GM18861 (cell line): ENCODE measurements at regions not wholly inside any gene's neighbourhood (a gene's known extent, or its start where the extent isn't known, plus 50 kb on each side); places are given as distances from the start of the nearest gene placed in this dataset.
"Not testable (repeated sequence)": the region's sequence is repeated elsewhere in the genome, so short reads cannot be mapped to it uniquely, and the experiment has no call there.

Source experiments
- ATAC-seq: cut with Tn5 transposase; IDR thresholded peaks from one replicate; pipeline ENCODE4 v1.9.1; 2021; ENCODE audit not compliant: unreplicated experiment

DNA sequence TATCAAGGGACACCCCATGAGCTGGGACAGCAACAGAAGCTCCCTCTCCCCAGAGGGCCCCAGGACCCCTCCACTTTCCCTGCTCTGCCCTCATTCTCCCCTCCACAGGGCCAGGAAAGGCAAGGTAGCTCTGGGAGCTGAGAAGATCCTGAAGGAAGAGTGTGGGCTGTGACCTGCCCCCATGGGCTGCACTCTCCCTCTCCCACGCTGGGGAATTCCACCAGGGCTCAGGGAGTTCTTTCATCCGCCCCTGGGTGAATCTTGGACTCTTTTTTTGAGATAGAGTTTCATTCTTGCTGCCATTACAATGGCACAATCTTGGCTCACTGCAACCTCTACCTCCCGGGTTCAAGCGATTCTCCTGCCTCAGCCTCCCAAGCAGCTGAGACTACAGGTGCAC lies 73.8 kb downstream of the C9orf50 start:
- ATAC-seq, result no peak

- ATAC-seq, result not testable (repeated sequence)
These were observed 75.0 kb downstream of the C9orf50 start for GRCh38 chr9:129545876-129546275.

DNA sequence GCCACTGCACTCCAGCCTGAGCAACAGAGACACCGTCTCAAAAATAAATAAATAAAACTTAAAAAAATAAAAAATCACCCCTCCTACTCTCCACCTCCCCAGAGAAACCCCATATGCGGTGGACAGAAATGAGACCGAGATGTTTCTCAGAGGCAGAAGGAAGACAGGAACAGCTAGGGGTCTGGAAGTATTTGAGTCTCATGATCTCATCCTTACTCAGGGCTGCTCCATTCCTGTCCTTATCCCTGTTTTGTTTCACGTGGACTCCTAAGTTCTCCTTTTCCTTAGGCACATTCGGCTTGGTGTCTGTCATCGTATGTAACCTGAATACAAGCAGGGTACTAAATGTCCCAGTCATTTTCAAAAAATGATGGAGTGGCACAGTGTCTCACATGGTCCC lies 76.1 kb downstream of the C9orf50 start:
- no peak for ATAC-seq

GRCh38 chr9:129542741-129543140 lies 78.2 kb downstream of the C9orf50 start:
- ATAC-seq, result no peak

GRCh38 chr9:129541270-129541669 lies 79.6 kb downstream of the C9orf50 start:
- no peak for ATAC-seq

DNA sequence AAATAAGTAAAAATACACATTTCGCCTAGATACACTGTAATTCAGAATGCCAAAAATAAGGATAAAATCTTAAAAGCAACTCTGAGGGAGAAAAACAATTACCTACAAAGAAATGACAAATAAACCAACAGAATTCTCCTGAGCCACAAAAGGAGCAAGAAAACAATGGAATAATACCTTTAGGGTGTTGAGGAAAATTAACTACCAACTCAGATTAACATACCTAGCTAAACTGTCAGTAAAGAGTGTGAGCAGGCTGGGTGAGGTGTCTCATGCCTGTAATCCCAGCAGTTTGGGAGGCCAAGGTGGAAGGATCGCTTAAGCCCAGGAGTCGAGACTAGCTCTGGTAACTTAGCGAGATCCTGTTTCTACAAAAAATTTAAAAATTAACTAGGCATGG lies 81.5 kb downstream of the C9orf50 start:
- ATAC-seq, result no peak

- not testable (repeated sequence) for ATAC-seq
These were observed 89.0 kb downstream of the C9orf50 start for GRCh38 chr9:129531860-129532402.

- ATAC-seq, result not testable (repeated sequence)
These were observed 92.9 kb downstream of the C9orf50 start for GRCh38 chr9:129527955-129528354.

GRCh38 chr9:129525656-129526196 lies 95.2 kb downstream of the C9orf50 start:
- ATAC-seq, result no peak

GRCh38 chr9:129524582-129525270 lies 96.2 kb downstream of the C9orf50 start:
- ATAC-seq, result no peak

- ATAC-seq, result no peak
These were observed 96.8 kb downstream of the C9orf50 start for GRCh38 chr9:129523943-129524581.

GRCh38 chr9:129522351-129522750 lies 98.5 kb downstream of the C9orf50 start:
- no peak for ATAC-seq

DNA sequence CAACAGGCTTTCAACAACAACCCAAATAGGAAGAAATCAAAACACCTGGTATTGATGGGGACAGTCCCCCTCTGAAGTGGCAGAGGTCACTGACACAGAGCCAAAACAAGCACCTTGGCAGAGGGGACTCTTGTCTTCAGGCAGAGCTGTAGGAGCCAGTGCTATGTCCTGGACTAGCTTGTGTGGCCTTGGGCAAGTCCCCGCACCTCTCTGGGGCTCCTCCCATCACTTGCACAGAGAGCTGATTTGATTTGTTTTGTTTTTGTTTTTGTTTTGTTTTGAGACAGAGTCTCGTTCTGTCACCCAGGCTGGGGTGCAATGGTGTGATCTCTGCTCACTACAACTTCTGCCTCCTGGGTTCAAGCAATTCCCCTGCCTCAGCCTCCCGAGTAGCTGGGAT lies 100.8 kb downstream of the C9orf50 start:
- ATAC-seq, result no peak

DNA sequence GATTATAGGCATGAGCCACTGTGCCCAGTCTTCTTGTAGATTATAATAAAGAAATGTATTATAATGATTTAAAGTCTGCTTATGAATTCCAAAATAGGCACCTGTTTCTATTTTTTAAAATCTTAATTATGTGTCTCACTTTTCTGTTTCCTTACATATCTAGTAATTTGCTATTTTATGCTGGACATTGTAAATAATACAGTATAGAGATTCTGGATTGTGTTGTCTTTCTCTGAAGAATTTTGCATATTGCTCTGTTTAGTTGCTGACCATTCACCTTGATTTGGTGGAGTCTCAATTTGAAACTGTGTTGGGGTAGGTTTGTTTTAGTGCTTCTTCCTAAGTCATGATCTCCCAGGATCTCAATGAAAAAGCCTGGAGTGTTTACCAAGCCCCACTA lies 102.8 kb downstream of the C9orf50 start:
- ATAC-seq, result no peak

- ATAC-seq, result no peak
These were observed 103.9 kb downstream of the C9orf50 start for GRCh38 chr9:129517006-129517405.

DNA sequence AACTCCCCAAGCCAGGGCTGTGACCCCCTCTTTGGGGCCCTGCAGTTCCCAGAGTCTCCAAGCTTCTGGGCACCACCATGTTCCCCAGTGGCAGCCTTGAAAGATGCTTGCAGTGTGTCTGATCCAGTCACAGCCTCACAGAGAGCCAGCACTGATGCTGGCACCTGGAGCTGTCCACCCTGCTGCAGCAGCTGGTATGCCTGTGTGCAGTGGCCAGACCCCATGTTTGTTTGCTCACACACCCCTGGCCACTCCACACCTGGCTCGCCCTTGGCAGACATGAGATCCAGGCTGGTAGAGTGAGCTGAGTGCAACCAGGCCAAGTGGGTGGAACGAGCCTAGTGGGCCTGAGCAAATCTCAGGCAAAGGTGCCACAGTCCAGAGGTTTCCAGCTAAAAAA lies 106.0 kb downstream of the C9orf50 start:
- ATAC-seq, result no peak

DNA sequence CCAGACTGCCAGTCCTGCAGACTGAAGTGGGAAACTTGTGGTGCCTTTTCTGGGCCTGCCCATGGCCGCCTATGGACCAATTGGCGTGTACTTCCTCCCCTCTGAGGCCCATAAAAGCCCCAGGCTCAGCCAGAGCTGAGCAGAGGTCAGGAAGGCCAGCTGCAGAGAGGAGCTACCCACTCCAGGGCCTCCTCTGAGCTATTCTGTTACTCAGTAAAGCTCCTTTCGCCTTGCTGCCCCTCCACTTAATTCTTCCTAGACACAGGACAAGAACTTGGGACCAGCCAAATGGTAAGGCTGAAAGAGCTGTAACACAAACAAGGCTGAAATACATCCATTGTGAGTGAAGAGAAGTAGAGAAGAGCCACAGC lies 106.4 kb downstream of the C9orf50 start:
- ATAC-seq, result no peak

DNA sequence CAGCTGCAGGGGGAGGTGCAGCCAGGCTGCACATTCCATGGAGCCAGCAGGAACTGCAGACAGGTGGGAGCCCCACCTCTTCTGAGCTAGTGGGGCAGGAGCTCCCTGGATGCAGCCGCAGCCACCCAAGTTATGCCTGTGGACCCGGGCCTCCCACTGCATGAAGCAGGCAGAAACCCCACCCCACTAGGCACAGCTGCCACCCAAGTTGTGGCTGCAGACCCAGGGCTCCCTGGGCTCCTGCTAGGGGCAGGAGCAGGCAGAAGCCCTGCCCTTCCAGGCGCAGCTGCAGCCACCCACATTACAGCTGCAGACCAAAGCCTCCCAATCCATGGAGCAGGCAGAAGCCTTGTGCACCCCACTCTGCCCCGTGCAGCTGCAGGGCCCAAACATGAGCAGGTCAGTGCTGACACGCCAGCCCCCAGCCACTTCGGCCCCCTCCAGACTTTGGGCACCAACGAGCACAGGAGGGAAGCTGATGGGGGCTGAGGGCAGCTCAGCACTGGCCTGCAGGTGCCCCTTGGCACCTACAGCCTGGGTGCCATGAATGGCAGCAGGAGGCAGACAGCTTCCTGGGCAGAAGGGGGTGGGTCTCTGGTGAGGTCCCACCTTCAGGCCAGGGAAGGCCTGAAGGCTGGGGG lies 106.9 kb downstream of the C9orf50 start:
- no peak for ATAC-seq

DNA sequence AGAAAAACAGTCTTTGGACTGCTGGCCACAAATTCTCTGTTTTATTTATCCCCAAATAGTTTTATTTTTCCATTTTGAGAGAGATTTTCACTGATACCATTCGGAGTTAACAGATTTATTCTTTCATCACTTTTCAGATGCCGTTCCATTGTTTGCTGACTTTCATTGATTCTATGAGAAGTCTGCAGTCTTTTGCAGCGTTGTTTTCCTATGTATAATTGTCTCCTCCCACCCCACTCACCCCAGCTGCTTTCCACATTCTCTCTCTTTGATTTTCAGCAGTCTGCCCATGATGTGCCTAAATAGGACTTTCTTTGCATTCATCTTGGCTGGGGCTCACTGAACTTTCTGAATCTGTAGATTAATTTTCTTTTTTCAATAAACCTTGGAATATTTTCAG lies 107.6 kb downstream of the C9orf50 start:
- no peak for ATAC-seq

DNA sequence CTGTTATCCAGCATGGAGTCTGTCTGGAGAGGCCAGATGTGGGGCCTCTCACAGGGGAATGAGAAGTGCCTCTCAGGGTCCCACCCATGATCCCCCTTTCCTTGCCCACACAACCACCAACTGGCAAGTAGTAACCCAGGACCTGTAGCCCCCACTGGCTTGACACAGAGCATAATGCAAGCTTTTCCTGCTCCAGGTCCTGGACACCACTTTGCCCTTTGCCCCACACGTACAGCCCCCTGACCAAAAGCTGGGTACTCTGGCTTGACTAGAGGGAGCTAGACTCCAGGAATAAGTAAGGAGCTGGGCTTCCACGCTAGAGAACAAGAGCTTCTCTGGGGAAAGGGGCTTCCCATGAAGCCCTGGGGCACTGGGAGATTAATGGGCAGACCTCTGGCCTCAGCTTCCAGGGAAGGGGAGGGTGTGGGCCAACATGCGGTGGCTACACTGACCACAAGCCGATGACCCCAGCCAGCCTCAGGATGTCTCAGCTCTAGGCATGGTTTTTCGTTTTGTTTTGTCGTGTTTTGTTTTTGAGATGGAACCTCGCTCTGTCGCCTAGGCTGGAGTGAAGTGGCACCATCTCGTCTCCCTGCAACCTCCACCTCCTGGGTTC lies 109.5 kb downstream of the C9orf50 start:
- ATAC-seq, result no peak

DNA sequence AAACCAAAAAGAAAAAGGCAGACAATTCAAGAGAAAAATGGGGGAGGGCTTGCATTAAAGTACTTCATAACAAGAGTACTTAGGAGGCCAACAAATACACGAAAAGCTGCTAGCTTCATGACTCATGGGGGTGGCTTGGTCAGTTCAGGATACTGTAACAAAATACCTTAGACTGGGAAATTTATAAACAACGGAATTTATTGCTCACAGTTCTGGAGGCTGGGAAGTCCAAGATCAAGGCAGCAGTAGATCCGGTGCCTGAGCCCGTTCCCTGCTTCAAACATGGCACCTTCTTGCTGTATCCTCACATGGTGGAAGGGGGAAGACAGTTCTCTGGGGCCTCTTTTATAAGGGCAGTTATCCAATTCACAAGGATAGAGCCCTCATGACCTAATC lies 111.4 kb downstream of the C9orf50 start:
- ATAC-seq, result no peak
